D341Med (cell line): ENCODE measurements at regions not wholly inside any gene's neighbourhood (a gene's known extent, or its start where the extent isn't known, plus 50 kb on each side); places are given as distances from the start of the nearest gene placed in this dataset.
"Not testable (repeated sequence)": the region's sequence is repeated elsewhere in the genome, so short reads cannot be mapped to it uniquely, and the experiment has no call there.

Experiments
- DNase-seq: peaks from one replicate; pipeline ENCODE4 v3.0.0; 2012; ENCODE audit warnings: low spot score

DNA sequence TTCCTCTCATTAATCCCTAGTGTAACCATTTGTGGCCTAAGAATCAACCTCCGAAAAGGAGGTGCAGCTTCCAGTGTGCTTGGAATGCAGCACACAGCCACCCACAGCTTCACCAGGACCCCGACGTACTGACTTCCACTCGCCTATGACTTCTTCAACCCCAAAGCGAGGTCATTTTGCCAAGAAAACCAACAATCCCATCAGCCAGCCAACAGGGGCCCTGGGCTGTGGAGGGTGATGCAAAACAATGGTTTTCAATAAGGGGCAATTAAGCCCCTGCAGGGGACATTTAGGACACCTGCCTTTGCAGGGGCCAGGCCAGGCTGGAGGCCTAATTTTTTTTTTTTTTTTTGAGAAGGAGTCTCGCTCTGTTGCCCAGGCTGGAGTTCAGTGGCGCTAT, 158.1 kb upstream of the SKOR2 start:
- no peak for DNase-seq

DNA sequence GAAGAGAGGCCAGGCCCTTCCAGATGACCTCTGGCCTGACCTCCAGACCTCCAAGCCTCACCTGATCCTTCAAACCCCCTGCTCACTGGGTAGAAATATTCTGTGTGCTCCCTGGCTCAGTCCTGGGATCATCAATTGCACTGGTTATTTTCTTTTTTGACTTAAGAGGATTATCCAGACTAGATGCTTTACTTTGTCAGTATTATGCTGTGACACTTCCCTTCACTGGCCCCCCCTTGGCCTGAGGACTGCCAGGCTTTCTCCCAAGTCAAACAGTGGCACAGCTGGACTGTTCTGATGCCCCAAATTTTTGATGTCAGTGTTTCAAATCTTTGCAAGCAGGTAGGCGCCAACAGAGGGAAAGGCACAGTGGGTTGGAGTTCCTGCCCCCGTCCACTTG, 156.3 kb upstream of the SKOR2 start:
- DNase-seq = peak; percentile 48

DNA sequence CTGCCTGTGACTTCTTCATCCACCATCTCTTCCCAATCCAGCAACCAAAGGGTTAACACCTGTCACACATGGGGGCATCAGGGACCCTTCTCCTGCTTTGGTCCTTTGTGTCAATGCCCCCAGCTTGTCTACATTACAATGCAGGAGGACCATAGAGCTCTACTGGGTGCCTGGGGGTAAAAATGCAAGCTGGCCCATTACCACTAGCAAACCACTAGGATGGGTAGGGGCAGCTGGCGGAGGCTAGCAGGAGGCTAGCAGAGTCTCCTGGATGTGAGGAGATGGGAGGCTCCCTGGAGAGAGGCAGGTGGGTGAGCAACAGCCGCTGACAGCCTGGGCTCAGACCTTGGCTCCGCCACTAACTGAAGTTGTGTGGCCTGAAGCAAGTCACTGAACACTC, 153.4 kb upstream of the SKOR2 start:
- no peak for DNase-seq

DNA sequence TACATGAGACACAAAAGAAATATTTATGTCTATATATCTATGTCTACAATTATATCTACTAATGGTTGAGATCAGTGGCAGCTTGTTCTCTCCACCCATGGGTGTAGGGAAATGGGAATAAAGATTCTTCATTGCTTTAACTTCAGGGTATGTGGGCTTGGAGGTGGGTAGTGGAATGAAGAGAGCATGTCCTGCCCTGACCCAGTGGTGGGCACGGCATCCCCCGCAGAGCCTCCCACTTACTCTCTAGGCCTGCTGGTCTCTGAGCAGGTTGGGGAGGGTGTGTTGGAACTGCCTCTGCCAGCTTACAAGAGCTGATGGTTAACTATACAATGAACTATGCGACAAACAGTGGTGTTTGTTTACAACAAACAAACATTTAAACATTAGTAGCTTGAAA, 152.5 kb upstream of the SKOR2 start:
- no peak for DNase-seq

DNA sequence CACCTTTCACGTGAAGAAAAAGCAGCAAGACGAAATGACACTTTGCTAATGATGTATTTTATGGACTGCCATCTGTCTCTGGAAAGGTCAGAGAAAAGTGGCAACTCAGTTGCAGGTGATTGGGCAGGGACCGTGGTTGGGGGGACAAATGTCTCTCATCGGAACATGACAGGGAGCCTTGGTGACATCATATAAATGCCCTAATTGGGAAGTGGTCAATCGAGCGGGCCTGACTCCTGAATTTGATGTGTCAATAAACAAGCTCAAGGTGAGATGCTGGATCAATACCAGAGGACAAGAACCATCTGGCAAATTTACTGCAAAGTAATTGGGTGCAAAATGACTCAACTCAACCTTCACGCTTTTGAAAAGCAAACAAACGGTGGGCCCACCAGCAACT, 151.9 kb upstream of the SKOR2 start:
- DNase-seq = no peak

DNA sequence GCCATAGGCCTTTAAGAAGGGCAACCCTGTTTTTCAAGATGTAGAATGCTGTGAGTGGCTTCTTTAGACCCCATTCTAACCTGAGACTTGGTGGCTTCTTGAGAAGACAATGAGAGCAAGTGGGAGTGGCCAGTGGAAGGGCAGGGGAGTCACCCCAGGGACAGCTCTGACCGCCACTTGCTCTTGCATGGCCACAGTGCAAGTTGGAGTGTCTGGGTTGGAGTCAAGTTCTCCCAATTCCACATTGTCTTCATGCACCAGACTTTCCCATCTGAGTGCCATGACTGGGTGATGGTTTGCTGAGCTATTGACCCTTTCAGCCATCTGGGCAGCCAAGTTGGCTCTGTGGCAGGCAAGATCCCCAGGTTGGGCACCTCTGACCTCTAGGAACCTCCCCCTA, 148.0 kb upstream of the SKOR2 start:
- DNase-seq = no peak

DNA sequence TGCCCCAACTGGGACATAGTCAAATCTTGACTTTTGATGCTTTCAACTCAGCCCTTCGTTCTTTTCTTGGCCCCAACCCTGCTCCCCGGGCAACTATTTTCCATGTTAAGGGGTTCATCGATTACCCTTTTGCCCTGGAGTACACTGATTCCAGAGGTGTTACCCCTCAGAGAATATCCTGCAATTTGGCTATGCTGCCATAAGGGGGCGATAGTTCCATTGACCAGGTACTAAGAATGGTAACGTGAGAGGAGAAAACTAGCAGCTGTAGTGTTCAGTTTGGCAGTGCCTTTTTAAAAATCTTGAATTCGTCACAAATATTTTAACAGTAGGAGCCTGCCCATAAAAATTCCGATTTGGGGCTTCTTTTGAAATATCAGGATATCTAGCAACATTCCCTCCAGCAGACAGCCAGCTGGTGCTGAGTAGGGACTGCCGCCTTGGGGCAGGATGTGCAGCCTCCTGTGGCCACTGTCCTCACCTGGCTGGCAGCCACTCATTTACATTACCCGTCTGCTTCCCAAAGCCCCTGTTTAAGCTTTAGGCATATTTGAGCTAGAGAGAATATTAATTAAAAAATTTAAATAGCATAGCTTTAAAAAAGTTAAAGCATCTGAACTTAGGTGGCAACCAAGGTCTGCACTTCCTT, 146.3 kb upstream of the SKOR2 start:
- DNase-seq = peak; percentile 62

DNA sequence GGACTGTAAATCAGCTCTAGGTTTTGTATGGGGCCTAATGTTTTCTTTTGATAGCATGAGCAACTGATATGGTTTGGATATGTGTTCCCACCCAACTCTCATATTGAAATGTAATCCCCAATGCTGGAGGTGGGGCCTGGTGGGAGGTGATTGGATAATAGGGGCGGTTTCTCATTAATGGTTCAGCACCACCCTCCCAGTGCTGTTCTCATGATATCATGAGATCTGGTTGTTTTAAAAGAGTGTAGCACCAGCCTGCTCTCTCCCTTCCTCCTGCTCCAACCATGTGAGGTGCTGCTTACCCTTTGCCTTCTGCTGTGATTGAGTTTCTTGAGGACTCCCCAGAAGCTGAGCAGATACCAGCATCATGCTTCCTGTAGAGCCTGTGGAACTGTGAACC, 140.2 kb upstream of the SKOR2 start:
- no peak for DNase-seq

DNA sequence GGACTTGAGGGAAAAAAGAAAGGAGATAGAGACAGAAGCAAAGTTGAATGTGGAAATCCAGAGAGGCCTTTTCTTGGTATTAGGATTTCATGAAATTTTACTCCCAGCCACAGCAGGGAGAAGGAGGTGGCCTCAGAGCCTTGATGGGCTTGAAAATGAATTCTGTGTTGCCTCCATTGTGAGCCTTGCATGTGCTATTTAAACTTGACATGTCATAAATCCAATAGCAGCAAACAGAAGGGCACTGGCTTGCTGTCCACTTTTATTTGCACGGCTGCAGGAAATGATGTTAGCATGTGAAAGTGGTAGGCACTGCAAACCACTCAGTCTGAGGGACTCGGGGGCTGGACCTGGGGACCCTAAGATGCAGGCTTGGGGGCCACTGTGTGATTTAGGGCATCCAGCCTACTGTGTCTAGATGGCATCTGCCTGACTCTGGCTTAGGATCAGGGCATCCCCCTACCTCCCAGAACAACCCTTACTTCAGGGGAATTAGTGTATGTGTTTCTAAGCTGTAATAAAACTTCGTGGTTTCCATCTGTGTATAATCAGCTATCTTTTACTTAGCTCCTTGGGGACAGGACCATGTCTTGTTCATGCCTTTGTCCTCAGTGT, 139.1 kb upstream of the SKOR2 start:
- DNase-seq = no peak

DNA sequence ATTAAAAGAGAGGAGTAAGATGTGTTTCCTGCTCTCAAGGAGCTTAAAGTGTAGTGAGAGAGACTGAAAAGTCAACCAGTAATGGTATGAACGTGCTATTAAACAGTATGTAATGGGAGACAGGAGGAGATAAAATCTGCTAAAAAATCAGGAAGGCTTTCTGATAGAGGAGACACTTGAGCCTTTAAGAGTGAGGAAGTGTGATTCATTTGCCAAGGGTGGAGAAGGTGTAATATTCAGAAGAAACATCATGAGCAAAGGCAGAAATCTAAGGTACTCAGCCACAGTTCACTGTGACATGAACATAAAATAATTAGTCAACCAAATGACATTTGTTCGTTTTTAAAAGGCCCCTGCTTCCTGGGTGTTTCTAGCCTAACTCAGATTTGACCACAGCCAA, 137.8 kb upstream of the SKOR2 start:
- no peak for DNase-seq

DNA sequence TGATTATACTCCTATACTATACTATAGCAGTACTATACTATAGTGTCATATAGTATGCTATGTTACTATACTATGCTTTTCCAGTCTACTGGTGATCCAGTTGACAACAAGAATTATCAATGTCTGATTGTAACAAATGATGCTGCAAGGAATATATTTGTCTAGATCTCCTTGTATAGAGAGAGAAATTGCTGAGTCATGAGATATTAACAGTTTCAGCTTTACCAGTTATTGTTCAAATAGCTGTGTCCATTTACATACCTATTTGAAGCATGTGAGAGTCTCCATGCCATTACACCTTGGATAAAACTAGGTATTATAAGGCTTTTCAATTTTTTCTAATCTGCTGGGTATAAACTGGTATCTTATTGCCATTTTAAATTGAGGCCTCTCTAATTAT, 136.4 kb upstream of the SKOR2 start:
- DNase-seq = no peak

DNA sequence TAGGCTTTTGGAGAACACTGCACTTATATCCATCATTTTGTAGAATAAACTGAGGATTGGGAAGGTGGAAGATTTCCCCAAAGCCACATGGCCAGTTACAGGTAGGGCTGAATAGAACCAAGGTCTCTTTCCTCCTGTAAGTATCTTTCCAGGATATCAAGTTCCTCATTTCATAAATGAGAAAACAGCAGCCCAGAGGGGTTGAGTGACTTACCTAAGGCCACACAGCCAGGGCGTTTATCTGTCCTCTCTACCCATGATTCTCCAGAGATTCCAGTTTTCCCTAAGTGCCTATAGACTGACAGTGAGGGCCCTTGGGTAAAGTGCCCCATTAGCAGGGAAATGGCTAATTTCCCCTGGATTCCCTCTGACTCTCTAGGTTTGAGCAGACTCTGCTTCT, 132.3 kb upstream of the SKOR2 start:
- no peak for DNase-seq

DNA sequence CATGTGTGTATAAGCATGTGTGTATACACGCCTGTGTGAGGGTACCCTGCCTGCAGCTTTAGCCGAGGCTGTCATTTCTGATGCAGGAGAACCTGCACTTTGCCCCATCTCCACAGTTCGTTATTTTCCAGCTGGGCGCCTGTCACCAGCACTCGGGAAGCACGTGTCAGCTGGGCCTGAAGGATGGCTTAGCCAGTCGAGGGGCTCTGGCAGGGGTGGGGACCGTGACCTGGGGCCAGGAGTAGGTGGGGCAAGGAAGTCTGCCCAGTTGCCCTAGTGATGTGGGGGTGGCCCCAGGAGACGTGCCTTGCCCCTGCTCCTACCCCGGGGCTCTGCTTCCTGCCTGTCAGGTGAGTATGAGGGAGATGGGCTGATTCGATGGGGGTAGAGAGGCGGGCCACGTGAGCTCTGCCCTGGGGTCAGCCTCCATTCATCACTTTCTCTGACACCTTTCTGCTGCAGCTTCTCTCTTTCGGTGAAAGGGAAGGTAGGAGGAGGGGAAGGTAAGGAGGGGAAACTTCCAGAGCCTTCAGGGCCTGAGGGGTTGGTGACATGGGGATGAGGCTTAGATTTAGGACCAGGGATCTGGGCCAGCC, 130.6 kb upstream of the SKOR2 start:
- no peak for DNase-seq

DNA sequence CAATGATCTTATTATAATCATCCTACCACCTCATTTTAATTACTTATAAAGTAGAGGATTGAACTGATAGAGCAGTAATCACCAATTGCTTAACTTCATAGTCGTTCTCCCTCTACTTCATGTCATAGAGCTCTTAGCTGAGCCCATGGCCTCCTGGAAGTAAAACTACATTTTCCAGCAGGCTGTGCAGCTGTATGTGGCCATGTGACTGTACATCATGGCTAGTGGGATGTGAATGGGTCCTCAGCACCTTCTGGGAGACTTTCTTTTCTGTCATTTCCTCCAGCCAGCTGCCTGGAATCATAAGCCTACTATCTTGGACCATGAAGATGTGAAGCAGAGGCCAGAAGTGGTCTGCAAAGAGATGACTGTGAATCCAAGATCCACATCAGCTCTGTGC, 128.7 kb upstream of the SKOR2 start:
- DNase-seq = no peak

DNA sequence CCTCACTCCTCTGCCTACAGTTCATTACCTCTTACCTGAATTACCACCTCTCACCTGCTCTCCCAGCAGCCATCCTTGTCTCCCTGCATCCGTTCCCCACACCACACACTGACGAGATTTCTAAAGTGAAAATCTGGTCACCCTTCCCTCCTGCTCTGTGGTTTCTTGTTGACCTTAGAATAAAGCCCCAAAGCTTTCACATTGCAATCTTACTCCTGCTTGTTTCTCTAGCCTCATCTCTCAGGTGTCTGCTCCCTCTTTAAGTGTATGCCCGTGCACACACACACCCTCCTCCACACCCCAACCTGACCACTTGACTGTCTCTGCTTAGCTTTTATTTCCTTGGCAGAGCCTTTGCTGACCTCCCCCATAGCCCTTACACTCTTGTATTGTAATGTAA, 122.0 kb upstream of the SKOR2 start:
- DNase-seq = no peak

DNA sequence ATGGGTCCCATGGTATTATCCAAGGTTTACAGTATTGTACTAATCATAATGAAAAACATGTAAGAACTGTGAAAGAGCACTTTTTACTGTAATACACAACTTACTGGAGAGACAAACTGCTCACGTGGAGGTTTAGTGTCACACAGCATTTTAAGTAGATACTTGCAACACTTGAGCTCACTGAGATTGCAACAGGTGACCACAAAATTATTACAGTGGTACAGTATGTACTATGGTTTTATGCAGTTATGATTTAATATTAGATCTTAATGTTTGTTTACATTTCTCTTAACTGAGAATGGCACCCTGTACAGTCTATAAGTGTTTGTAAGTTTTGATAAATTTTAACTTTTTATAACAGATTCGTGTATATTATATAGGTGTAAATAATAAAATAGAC, 118.6 kb upstream of the SKOR2 start:
- DNase-seq = no peak

DNA sequence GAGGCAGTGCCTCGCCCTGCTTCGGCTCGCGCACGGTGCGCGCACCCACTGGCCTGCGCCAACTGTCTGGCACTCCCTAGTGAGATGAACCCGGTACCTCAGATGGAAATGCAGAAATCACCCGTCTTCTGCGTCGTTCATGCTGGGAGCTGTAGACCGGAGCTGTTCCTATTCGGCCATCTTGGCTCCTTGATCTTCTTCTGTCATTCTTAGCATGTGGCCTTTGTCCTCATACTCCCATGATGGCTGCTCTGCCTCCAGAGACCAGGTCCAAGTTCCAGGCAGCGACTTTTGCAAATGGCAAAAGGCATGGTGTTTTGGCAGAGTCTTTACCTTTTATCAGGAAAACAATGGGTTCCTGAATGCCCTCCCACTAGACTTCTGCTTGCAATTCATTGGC, 102.6 kb upstream of the SKOR2 start:
- not testable (repeated sequence) for DNase-seq

DNA sequence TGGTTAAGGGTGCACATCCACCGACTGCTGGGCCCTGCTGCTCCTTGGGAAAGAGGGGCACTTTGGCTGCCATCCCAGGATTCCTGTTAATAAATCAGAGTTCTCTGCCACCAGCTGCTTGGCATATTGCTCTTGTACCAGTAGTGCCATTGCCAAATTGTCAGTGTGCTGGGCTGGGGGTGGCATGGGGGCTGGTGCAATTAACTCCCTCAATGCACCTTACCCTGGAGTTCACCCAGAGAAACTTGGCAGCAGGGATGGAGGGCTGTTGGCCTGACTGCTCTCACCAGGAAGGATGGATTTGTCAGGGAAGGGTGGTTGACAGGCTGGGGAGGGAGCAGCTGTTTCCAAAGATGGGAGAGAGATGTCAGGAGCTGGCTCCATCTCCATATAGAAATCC, 94.6 kb upstream of the SKOR2 start:
- DNase-seq = no peak

DNA sequence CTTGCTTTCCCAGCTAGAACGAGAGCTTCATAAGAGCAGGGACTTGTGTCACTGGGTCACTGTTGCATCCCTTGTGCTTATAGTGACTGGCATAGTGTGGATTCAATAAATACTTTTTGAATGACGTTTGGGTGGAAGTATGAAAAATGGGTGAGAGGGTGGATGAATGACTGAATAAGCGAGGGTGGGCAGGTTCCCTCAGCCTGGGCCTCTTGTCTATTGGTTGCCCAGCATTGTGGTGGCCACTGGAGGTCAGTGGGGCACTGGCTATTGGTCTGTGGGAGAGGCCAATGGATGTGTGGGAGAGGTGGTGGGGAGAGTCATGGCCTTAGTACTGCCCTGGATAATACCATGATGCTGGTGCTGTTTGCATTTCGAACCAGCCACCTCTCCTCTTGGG, 93.8 kb upstream of the SKOR2 start:
- DNase-seq = no peak

DNA sequence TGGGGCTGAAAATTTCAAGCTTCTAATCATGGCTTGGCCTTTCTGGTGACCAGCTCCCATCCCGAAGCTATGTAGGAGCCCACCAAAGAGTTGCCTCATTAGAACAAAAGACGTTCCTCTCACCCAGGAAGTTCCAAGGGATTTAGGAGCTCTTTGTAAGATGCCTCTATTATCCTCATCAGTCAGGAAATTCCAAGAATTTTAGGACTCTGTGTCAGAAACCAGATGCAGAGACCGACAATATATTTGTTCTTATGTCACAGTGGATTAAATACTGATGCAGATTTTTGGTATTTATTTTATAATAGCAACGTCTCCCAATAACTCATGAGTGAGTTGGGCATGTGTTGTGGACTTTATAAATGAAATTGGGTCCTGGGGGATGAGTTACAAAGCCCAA, 91.8 kb upstream of the SKOR2 start:
- DNase-seq = no peak

DNA sequence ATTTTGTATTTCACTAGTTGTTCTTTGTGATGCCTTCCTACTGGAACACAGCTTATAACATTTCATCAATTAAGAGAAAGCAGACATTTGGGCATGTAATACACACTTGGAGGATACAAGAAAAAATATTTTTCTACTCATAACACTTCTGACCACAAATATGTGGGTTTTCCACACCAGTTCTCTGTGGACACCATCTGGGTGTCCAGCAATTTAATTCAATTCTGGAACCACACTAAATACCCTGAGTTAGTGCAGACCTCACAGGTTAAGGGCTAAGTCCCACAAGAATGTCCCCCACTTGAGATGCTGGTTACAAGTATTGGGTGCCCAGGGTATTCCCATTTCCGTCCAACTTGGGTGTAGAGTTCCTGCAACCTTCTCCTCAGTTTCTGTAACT, 91.1 kb upstream of the SKOR2 start:
- no peak for DNase-seq

DNA sequence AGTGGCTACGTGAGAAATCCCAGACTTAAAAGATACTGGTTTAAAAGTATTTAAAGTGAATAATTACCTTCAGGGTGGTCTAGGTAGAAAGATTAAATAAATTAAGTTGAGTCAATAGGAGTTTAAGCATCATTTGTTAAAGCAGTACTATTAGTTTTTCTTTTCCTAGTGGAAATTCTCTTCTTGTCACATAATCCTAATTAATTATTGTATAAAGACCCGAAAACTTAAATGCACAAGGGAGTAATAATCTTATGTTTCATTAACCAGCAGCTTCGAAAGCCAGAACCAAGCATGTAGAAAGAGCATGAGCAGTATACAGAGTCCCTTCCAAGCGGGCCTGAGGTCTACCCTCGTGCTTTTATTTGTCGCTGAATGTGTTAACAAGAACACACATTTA, 90.2 kb upstream of the SKOR2 start:
- DNase-seq = no peak

DNA sequence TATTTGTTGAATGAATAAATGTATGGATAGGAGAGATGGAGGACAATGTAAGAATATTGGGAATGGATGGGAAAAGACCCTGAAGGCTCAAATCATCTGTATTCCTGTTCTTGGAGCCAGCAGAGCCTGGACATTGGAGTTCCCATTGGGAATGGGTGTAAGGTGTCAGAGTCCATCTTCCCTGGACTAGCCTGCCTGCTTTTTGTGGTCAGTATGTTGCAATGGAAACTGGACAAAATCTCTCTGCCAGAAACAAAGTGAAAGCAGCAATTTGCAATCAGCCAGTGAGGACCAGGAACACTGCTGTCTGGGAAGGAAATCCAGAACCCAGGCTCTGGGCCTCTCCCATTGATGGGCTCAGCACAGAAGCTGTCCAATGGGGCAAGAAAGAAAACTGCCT, 83.5 kb upstream of the SKOR2 start:
- DNase-seq = no peak
